Astrocyte of the cerebellum (primary cell): ENCODE measurements at regions not wholly inside any gene's neighbourhood (a gene's known extent, or its start where the extent isn't known, plus 50 kb on each side); places are given as distances from the start of the nearest gene placed in this dataset.
"Not testable (repeated sequence)": the region's sequence is repeated elsewhere in the genome, so short reads cannot be mapped to it uniquely, and the experiment has no call there.

Source experiments
- DNase-seq: peaks from one replicate; pipeline ENCODE4 v3.0.0-alpha.2; 2011; ENCODE audit warnings: low read depth
- H3K4me3 ChIP-seq: 2 replicates; pipeline ENCODE4 v1.5.1; 2011; ENCODE audit warnings: mild to moderate bottlenecking, low read depth, low read length, moderate library complexity
- in situ Hi-C: cut with HindIII; loops from 2 replicates; pipeline ENCODE4 v1.10.0; 2017; ENCODE audit warnings: low sequenced_read_pairs
- TF ChIP-seq, protein P1 (sequence below): IDR thresholded peaks from 2 replicates; pipeline ENCODE4 v1.5.1; 2012; ENCODE audit warnings: low read length, low read depth, moderate library complexity, mild to moderate bottlenecking; ENCODE audit errors: missing control alignments

GRCh38 chr7:113504691-113505090, 386.3 kb upstream of the SMIM30 start:
- TF ChIP-seq, protein P1, sequence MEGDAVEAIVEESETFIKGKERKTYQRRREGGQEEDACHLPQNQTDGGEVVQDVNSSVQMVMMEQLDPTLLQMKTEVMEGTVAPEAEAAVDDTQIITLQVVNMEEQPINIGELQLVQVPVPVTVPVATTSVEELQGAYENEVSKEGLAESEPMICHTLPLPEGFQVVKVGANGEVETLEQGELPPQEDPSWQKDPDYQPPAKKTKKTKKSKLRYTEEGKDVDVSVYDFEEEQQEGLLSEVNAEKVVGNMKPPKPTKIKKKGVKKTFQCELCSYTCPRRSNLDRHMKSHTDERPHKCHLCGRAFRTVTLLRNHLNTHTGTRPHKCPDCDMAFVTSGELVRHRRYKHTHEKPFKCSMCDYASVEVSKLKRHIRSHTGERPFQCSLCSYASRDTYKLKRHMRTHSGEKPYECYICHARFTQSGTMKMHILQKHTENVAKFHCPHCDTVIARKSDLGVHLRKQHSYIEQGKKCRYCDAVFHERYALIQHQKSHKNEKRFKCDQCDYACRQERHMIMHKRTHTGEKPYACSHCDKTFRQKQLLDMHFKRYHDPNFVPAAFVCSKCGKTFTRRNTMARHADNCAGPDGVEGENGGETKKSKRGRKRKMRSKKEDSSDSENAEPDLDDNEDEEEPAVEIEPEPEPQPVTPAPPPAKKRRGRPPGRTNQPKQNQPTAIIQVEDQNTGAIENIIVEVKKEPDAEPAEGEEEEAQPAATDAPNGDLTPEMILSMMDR = no peak
- no peak for DNase-seq
- in situ Hi-C loops = no loop called here
- no peak overlapping the region for H3K4me3 ChIP-seq

DNA sequence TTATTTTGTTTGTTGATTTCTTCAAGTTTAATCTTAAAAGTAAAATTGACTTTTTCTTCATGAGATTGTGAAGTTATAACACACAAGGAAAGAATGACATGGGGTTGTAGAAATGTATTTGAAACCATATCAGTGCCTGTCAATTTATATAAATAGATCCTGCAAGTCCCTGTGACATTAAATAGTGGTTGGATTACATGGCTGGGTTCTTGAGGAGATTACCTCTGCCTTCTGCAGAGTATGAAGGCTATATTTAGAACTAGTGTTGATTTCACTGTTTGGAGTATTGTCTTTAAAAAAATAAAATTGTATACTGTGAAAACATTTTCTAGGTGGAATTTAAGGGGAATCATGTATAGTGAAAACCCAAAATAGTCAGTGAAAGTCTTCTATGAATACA, 385.8 kb upstream of the SMIM30 start:
- TF ChIP-seq, protein P1 = no peak
- DNase-seq = no peak
- in situ Hi-C loops = no loop called here
- H3K4me3 ChIP-seq = no peak overlapping the region

- in situ Hi-C loops, H3K4me3 ChIP-seq, DNase-seq: not testable (repeated sequence)
These were observed 378.2 kb upstream of the SMIM30 start for GRCh38 chr7:113496586-113496985.

DNA sequence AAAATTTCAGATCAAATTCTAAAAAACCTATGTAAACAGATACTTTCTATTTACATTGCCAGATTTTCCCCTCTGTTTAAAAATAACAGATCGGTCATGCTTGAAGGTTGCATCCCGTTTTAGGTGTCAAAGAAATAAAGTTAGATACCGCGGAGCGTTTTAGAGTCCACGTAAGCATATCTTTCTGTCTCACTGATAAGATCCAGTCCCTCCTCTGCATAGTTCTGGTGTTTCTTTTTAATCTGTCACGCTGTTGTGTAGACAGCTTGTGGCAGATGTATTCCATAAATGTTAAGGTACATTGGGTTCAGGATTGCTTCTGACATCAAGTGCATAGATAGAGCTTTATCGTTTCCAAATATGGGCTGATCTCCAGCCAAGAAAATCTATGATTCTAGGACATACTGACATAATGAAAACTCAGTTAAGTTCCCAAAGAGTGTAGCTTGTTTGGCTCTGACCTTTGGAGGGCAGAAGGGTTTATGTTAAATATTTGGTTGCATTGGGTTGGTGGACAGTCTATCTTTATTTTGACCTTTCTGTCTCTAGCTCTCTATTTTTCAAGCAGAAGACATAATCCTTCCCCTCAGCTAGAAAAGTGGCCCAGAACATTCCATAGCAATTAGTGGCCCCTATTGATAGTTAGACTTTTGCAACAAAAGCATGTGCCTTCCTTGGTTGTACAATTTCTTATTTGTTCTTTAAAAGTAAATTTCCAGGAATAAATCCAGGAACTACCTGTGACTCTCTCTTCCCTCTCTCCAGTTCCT, 376.6 kb upstream of the SMIM30 start:
- DNase-seq, in situ Hi-C loops, H3K4me3 ChIP-seq: not testable (repeated sequence)

DNA sequence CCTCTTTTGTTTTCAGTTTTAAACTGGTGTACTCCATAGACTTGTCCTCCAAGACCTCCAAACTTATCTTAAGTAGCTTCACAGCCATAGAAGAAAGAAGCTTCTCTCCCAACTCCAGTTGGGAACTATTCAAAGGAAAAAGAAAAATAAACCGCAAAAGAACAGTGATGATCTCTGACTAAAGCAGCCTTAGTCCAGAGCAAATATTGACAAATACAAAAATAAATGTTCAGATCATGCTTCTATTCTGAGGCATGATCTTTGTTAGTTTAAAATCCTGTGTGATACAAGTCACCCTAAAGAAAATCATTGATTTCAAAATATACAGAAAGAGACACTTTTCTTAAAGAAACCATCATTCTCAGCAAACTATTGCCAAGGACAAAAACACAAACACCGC, 373.0 kb upstream of the SMIM30 start:
- in situ Hi-C loops = no loop called here
- H3K4me3 ChIP-seq = no peak overlapping the region
- TF ChIP-seq, protein P1 = no peak
- no peak for DNase-seq

GRCh38 chr7:113487925-113488731, 369.8 kb upstream of the SMIM30 start:
- no peak overlapping the region for H3K4me3 ChIP-seq
- in situ Hi-C loops = no loop called here
- TF ChIP-seq, protein P1 = no peak
- no peak for DNase-seq

DNA sequence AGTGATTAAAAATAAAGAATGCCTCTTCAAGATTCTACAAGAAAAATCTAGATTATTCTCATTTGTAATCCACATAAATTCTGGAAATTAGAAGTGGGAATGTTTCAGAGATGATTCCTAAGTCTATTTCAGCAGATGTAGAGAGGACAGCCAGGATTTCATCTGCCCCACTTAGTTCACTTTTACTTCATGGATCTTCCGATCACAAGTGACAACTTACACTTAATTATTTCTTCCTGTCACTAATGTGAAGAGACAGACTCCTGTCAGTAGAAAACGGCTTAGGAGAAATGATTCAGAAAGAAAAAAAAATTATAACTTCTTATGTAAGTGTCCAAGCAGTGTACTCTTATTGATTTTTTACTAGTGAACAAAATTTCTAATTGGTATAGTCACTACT, 368.2 kb upstream of the SMIM30 start:
- no peak for DNase-seq
- in situ Hi-C loops = no loop called here
- TF ChIP-seq, protein P1 = no peak
- H3K4me3 ChIP-seq = no peak overlapping the region
